Left lung (tissue), 4 donors: ENCODE measurements at regions not wholly inside any gene's neighbourhood (a gene's known extent, or its start where the extent isn't known, plus 50 kb on each side); places are given as distances from the start of the nearest gene placed in this dataset.
A peak's percentile ranks its signal among the peaks of the same experiment; 100 is the strongest.

Experiments
- ATAC-seq: fragments of 200-7000 bp; cut with Tn5 transposase; one replicate; pipeline ENCODE4 v1.9.1; 2020; ENCODE audit warnings: moderate library complexity
- DNase-seq, 4 donors: peaks; one replicate each; pipeline ENCODE4 v3.0.0-alpha.2; 2013 to 2020
- H3K27ac ChIP-seq, 2 donors: fragments of 200-600 bp; sonication (generic) in 1 of 2; one replicate each; pipeline versions ENCODE4 v1.5.0 to v1.8.0; 2020 to 2021
- H3K27me3 ChIP-seq, 2 donors: fragments of 200-600 bp; sonication (generic) in 1 of 2; one replicate each; pipeline versions ENCODE4 v1.5.0 to v1.8.0; 2020 to 2021
- H3K36me3 ChIP-seq, 2 donors: fragments of 200-600 bp; sonication (generic) in 1 of 2; one replicate each; pipeline versions ENCODE4 v1.5.0 to v1.8.0; 2020 to 2021
- H3K4me1 ChIP-seq, 2 donors: fragments of 200-600 bp; one replicate each; pipeline ENCODE4 v1.8.0; 2021
- H3K4me3 ChIP-seq, 2 donors: fragments of 200-600 bp; sonication (generic) in 1 of 2; one replicate each; pipeline versions ENCODE4 v1.5.0 to v1.8.0; 2020 to 2021; ENCODE audit warnings: mild to moderate bottlenecking in 1 of 2
- H3K9me3 ChIP-seq, 2 donors: fragments of 200-600 bp; sonication (generic) in 1 of 2; one replicate each; pipeline versions ENCODE4 v1.5.0 to v1.8.0; 2020 to 2021
- CTCF ChIP-seq, 2 donors: fragments of 200-600 bp; sonication (generic) in 1 of 2; IDR thresholded peaks; one replicate each; pipeline versions ENCODE4 v1.5.0 to v1.8.0; 2021; ENCODE audit warnings: antibody characterized with exemption in 2 of 2
- intact Hi-C, 2 donors: fragments of 100-400 bp; cut with DNase I; formaldehyde crosslinking; loops; one replicate each; pipeline versions ENCODE4 v1.11.2 to v1.14.2; 2022
- donor health status: DM: no; HTN: yes; CAD: no.
- donor health status: DM: no; HTN: no; CAD: no.

- DNase-seq: no peak
- no peak overlapping the region for H3K27ac ChIP-seq
- ATAC-seq: no peak
- H3K4me3 ChIP-seq: no peak overlapping the region
- no peaks in the 10 kb centered on the region for H3K36me3 ChIP-seq
- no peaks in the 10 kb centered on the region for H3K9me3 ChIP-seq
- TF ChIP-seq CTCF (IDR thresholded peaks at IDR 0.05): no peak
- no peaks in the 10 kb centered on the region for H3K4me1 ChIP-seq
- intact Hi-C loops: no loop called here
- H3K27me3 ChIP-seq: no peaks in the 10 kb centered on the region
Observed at GRCh38 chr11:32233276-32233675, 142.4 kb downstream of the RCN1 start.

- no peak for ATAC-seq
- Histone ChIP-seq H3K27ac (no peak overlapping the region), H3K27me3 (no peaks in the 10 kb centered on the region), H3K4me3 (no peak overlapping the region), H3K36me3 (no peaks in the 10 kb centered on the region), H3K4me1 (no peaks in the 10 kb centered on the region), H3K9me3 (no peaks in the 10 kb centered on the region)
- intact Hi-C loops: no loop called here
- no peak for DNase-seq
- TF ChIP-seq CTCF (IDR thresholded peaks at IDR 0.05): no peak
Observed at GRCh38 chr11:32233928-32234327, 143.1 kb downstream of the RCN1 start.

GRCh38 chr11:32244453-32244852 lies 153.6 kb downstream of the RCN1 start:
- DNase-seq: no peak
- intact Hi-C loops: no loop called here
- Histone ChIP-seq H3K4me1 (no peaks in the 10 kb centered on the region), H3K27ac (no peak overlapping the region), H3K4me3 (no peak overlapping the region), H3K9me3 (no peaks in the 10 kb centered on the region), H3K36me3 (no peaks in the 10 kb centered on the region), H3K27me3 (no peaks in the 10 kb centered on the region)
- ATAC-seq: no peak
- TF ChIP-seq CTCF (IDR thresholded peaks at IDR 0.05): no peak

- no peak overlapping the region for H3K27ac ChIP-seq
- ATAC-seq (no peak), DNase-seq (no peak)
- no peak for TF ChIP-seq CTCF (IDR thresholded peaks at IDR 0.05)
- H3K9me3 ChIP-seq: no peaks in the 10 kb centered on the region
- H3K4me3 ChIP-seq: no peak overlapping the region
- no peaks in the 10 kb centered on the region for H3K36me3 ChIP-seq
- H3K4me1 ChIP-seq: no peaks in the 10 kb centered on the region
- no peaks in the 10 kb centered on the region for H3K27me3 ChIP-seq
- intact Hi-C loops: no loop called here
Observed at GRCh38 chr11:32253706-32254105, 162.8 kb downstream of the RCN1 start.

GRCh38 chr11:32255841-32256240 lies 165.0 kb downstream of the RCN1 start:
- H3K4me1 ChIP-seq: no peaks in the 10 kb centered on the region

More at GRCh38 chr11:32255841-32256240, 165.0 kb downstream of the RCN1 start:
- no peak overlapping the region for H3K27ac ChIP-seq
- no peaks in the 10 kb centered on the region for H3K27me3 ChIP-seq
- no peak for TF ChIP-seq CTCF (IDR thresholded peaks at IDR 0.05)
- DNase-seq (peak in 2 of 4 donors; percentile 91 to 94), ATAC-seq (no peak)
- no peaks in the 10 kb centered on the region for H3K9me3 ChIP-seq
- no peaks in the 10 kb centered on the region for H3K36me3 ChIP-seq
- intact Hi-C loops: no loop called here
- no peak overlapping the region for H3K4me3 ChIP-seq
